SU-DHL-6 (cell line): ENCODE measurements at regions not wholly inside any gene's neighbourhood (a gene's known extent, or its start where the extent isn't known, plus 50 kb on each side); places are given as distances from the start of the nearest gene placed in this dataset.

Experiments
- H2AFZ ChIP-seq: fragments of 200-600 bp; sonication (generic); 2 replicates; pipeline ENCODE4 v1.6.1; 2014; ENCODE audit warnings: low read depth, mild to moderate bottlenecking, moderate library complexity, mixed read lengths, antibody characterized with exemption, low read length; ENCODE audit not compliant: severe bottlenecking
- H3F3A ChIP-seq: fragments of 200-600 bp; shearing (Covaris generic); 2 replicates; pipeline ENCODE4 v1.6.0; 2016; ENCODE audit warnings: antibody characterized with exemption, mild to moderate bottlenecking; ENCODE audit not compliant: insufficient read depth
- H3K27ac ChIP-seq: fragments of 200-600 bp; sonication (generic); 2 replicates; pipeline ENCODE4 v1.5.1; 2016; ENCODE audit warnings: low read depth, mild to moderate bottlenecking, low read length, moderate library complexity, mixed read lengths
- H3K27me3 ChIP-seq: fragments of 200-600 bp; sonication (generic), shearing (Covaris generic); 2 replicates; pipeline ENCODE4 v1.6.0; 2014; ENCODE audit warnings: mild to moderate bottlenecking, low read length
- H3K36me3 ChIP-seq: fragments of 200-600 bp; sonication (generic); 2 replicates; pipeline ENCODE4 v1.6.1; 2014; ENCODE audit warnings: mild to moderate bottlenecking, low read length, mixed read lengths
- H3K4me2 ChIP-seq: fragments of 300-600, 200-600 bp; shearing (Covaris generic), sonication (generic); 2 replicates; pipeline ENCODE4 v1.6.0; 2014; ENCODE audit warnings: low read length, low read depth, mild to moderate bottlenecking; ENCODE audit not compliant: poor library complexity, severe bottlenecking
- H3K4me3 ChIP-seq: fragments of 200-600 bp; sonication (generic); 2 replicates; pipeline ENCODE4 v1.5.1; 2014; ENCODE audit warnings: antibody characterized with exemption, low read length, mild to moderate bottlenecking, mixed read lengths; ENCODE audit not compliant: insufficient read depth, poor library complexity, severe bottlenecking
- H3K79me2 ChIP-seq: fragments of 200-600 bp; sonication (generic); 2 replicates; pipeline ENCODE4 v1.6.1; 2014; ENCODE audit warnings: mild to moderate bottlenecking, low read length, moderate library complexity; ENCODE audit not compliant: insufficient read depth
- H3K9ac ChIP-seq: fragments of 200-600 bp; sonication (generic); 2 replicates; pipeline ENCODE4 v1.7.0; 2014; ENCODE audit warnings: mild to moderate bottlenecking, low read length
- H3K9me2 ChIP-seq: fragments of 200-600 bp; sonication (generic); replicated peaks from 2 replicates; pipeline ENCODE4 v1.6.1; 2014; ENCODE audit warnings: low read length; ENCODE audit not compliant: insufficient read depth
- H3K9me3 ChIP-seq: fragments of 200-600 bp; sonication (generic); 2 replicates; pipeline ENCODE4 v1.6.1; 2014; ENCODE audit warnings: low read length, mixed read lengths; ENCODE audit not compliant: insufficient read depth
- H4K20me1 ChIP-seq: fragments of 200-600 bp; sonication (generic); 2 replicates; pipeline ENCODE4 v1.6.1; 2014; ENCODE audit warnings: low read depth, mild to moderate bottlenecking, antibody characterized with exemption, low read length, moderate library complexity, mixed read lengths
- EZH2phosphoT487 ChIP-seq: fragments of 200-600 bp; sonication (generic), shearing (Covaris generic); conservative IDR thresholded peaks from 2 replicates; pipeline ENCODE4 v1.6.1; 2018; ENCODE audit warnings: mild to moderate bottlenecking, antibody characterized with exemption, low read length, moderate library complexity, mixed read lengths
- TF ChIP-seq, protein P1 (sequence below): fragments of 200-600 bp; sonication (generic); IDR thresholded peaks from one replicate; pipeline ENCODE4 v1.5.1; 2017; ENCODE audit warnings: antibody characterized with exemption, mild to moderate bottlenecking, low read length, moderate library complexity; ENCODE audit not compliant: insufficient read depth, poor library complexity, severe bottlenecking

- Histone ChIP-seq H3K36me3 (no peaks in the 10 kb centered on the region), H3K27me3 (no peaks in the 10 kb centered on the region), H3F3A (no peaks in the 10 kb centered on the region), H3K79me2 (no peaks in the 10 kb centered on the region), H3K4me2 (no peak overlapping the region), H3K9me2 (no peaks in the 10 kb centered on the region), H3K4me3 (no peak overlapping the region), H3K9me3 (no peaks in the 10 kb centered on the region), H3K9ac (no peak overlapping the region), H3K27ac (no peak overlapping the region), H4K20me1 (no peaks in the 10 kb centered on the region), H2AFZ (peak overlapping the region; percentile 51)
- TF ChIP-seq, protein P1, sequence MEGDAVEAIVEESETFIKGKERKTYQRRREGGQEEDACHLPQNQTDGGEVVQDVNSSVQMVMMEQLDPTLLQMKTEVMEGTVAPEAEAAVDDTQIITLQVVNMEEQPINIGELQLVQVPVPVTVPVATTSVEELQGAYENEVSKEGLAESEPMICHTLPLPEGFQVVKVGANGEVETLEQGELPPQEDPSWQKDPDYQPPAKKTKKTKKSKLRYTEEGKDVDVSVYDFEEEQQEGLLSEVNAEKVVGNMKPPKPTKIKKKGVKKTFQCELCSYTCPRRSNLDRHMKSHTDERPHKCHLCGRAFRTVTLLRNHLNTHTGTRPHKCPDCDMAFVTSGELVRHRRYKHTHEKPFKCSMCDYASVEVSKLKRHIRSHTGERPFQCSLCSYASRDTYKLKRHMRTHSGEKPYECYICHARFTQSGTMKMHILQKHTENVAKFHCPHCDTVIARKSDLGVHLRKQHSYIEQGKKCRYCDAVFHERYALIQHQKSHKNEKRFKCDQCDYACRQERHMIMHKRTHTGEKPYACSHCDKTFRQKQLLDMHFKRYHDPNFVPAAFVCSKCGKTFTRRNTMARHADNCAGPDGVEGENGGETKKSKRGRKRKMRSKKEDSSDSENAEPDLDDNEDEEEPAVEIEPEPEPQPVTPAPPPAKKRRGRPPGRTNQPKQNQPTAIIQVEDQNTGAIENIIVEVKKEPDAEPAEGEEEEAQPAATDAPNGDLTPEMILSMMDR: no peak
- TF ChIP-seq EZH2phosphoT487: no peak
These were observed 403.7 kb downstream of the SLC6A15 start for GRCh38 chr12:84508851-84509260.

- no peak for TF ChIP-seq EZH2phosphoT487
- TF ChIP-seq, protein P1: no peak
- no peaks in the 10 kb centered on the region for H3K36me3 ChIP-seq
- no peak overlapping the region for H3K4me2 ChIP-seq
- H4K20me1 ChIP-seq: no peaks in the 10 kb centered on the region
- H3F3A ChIP-seq: no peaks in the 10 kb centered on the region
- no peak overlapping the region for H3K4me3 ChIP-seq
- no peaks in the 10 kb centered on the region for H3K79me2 ChIP-seq
- H3K9me2 ChIP-seq: no peaks in the 10 kb centered on the region
- H3K27me3 ChIP-seq: no peaks in the 10 kb centered on the region
- H3K27ac ChIP-seq: no peak overlapping the region
- no peaks in the 10 kb centered on the region for H3K9me3 ChIP-seq
- no peak overlapping the region for H2AFZ ChIP-seq
- no peak overlapping the region for H3K9ac ChIP-seq
These were observed 404.4 kb downstream of the SLC6A15 start for GRCh38 chr12:84507956-84508850.

DNA sequence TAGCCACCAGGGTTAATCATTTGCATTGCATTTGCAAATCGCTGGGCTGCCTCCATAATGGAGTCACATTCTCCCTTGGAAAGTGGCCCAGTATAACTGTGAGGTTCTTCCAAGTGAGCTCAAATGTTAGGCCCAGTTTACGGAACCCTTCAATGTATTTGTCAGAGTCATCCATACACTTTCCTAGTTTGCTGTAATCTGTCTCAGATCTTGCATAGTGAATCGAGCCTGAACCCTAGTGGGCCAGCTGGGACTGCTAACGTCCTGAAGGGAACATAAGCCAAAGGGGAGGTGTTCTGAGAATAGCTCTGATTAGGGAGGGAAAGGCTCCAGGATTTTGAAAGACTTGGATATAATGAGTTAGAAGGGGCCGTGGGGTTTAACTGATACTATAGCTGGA lies 406.3 kb downstream of the SLC6A15 start:
- H3F3A ChIP-seq: no peaks in the 10 kb centered on the region
- no peak overlapping the region for H3K4me2 ChIP-seq
- TF ChIP-seq, protein P1: no peak
- TF ChIP-seq EZH2phosphoT487: no peak
- no peak overlapping the region for H3K27ac ChIP-seq
- no peaks in the 10 kb centered on the region for H3K9me3 ChIP-seq
- no peak overlapping the region for H3K4me3 ChIP-seq
- H4K20me1 ChIP-seq: no peaks in the 10 kb centered on the region
- H3K36me3 ChIP-seq: no peaks in the 10 kb centered on the region
- H3K9me2 ChIP-seq: no peaks in the 10 kb centered on the region
- H3K27me3 ChIP-seq: no peaks in the 10 kb centered on the region
- H3K9ac ChIP-seq: no peak overlapping the region
- H3K79me2 ChIP-seq: no peaks in the 10 kb centered on the region
- no peak overlapping the region for H2AFZ ChIP-seq
